ENCODE measurements at regions not wholly inside any gene's neighbourhood (a gene's known extent, or its start where the extent isn't known, plus 50 kb on each side); places are given as distances from the start of the nearest gene placed in this dataset.
A peak's percentile ranks its signal among the peaks of the same experiment; 100 is the strongest.
"Not testable (repeated sequence)": the region's sequence is repeated elsewhere in the genome, so short reads cannot be mapped to it uniquely, and the experiment has no call there.

GRCh38 chr18:1732143-1732542 lies 827.5 kb downstream of the ADCYAP1 start:
- no peak for DNase-seq

- no peak for DNase-seq
Measured at GRCh38 chr18:1746131-1746530, 825.2 kb downstream of the METTL4 start.

- DNase-seq: no peak
Measured at GRCh38 chr18:1751249-1751648, 820.1 kb downstream of the METTL4 start.

GRCh38 chr18:1760901-1761300 lies 810.4 kb downstream of the METTL4 start:
- DNase-seq: no peak

GRCh38 chr18:1774261-1774660 lies 797.0 kb downstream of the METTL4 start:
- no peak for DNase-seq

GRCh38 chr18:1777843-1778242 lies 793.5 kb downstream of the METTL4 start:
- DNase-seq: no peak

GRCh38 chr18:1778496-1779178 lies 792.7 kb downstream of the METTL4 start:
- no peak for DNase-seq

- no peak for DNase-seq
Measured at GRCh38 chr18:1779587-1779986, 791.7 kb downstream of the METTL4 start.

- DNase-seq: no peak
Measured at GRCh38 chr18:1784113-1784512, 787.2 kb downstream of the METTL4 start.

GRCh38 chr18:1785980-1786379 lies 785.3 kb downstream of the METTL4 start:
- not testable (repeated sequence) for DNase-seq

GRCh38 chr18:1796636-1797035 lies 774.7 kb downstream of the METTL4 start:
- no peak for DNase-seq

- DNase-seq: no peak
Measured at GRCh38 chr18:1797235-1797634, 774.1 kb downstream of the METTL4 start.

GRCh38 chr18:1805521-1805920 lies 765.8 kb downstream of the METTL4 start:
- no peak for DNase-seq

GRCh38 chr18:1806884-1807615 lies 764.3 kb downstream of the METTL4 start:
- no peak for DNase-seq

GRCh38 chr18:1811282-1811681 lies 760.0 kb downstream of the METTL4 start:
- DNase-seq: no peak

- no peak for DNase-seq
Measured at GRCh38 chr18:1825296-1825695, 746.0 kb downstream of the METTL4 start.

GRCh38 chr18:1840878-1841277 lies 730.4 kb downstream of the METTL4 start:
- DNase-seq: no peak

- peak in 1 of 5 experiments; percentile 1 for DNase-seq
Measured at GRCh38 chr18:1846640-1847039, 724.7 kb downstream of the METTL4 start.

- no peak for DNase-seq
Measured at GRCh38 chr18:1848716-1849115, 722.6 kb downstream of the METTL4 start.

- DNase-seq: no peak
Measured at GRCh38 chr18:1849386-1849785, 721.9 kb downstream of the METTL4 start.

- DNase-seq: not testable (repeated sequence)
Measured at GRCh38 chr18:1857281-1857680, 714.0 kb downstream of the METTL4 start.

- no peak for DNase-seq
Measured at GRCh38 chr18:1861473-1861872, 709.8 kb downstream of the METTL4 start.

- DNase-seq: no peak
Measured at GRCh38 chr18:1865869-1866268, 705.4 kb downstream of the METTL4 start.

- no peak for DNase-seq
Measured at GRCh38 chr18:1872274-1872673, 699.0 kb downstream of the METTL4 start.
